WTC11 (cell line): ENCODE measurements at regions not wholly inside any gene's neighbourhood (a gene's known extent, or its start where the extent isn't known, plus 50 kb on each side); places are given as distances from the start of the nearest gene placed in this dataset.

Source experiments
- ATAC-seq: fragments of 200-7000 bp; cut with Tn5 transposase; 2 replicates; pipeline ENCODE4 v1.10.0; 2021; ENCODE audit warnings: mild to moderate bottlenecking, moderate library complexity
- CTCF ChIA-PET: fragments of 300-600 bp; sonication (Branson Sonifier 250); formaldehyde crosslinking; loops from one replicate; lab custom pipeline; 2021; ENCODE audit warnings: antibody characterized with exemption; lab: Charles Lee
- POLR2A ChIA-PET: fragments of 350-600 bp; sonication (Branson Sonifier 250); formaldehyde crosslinking; loops from one replicate; lab custom pipeline; 2021; ENCODE audit warnings: antibody characterized with exemption; lab: Charles Lee
- DNase-seq: peaks from one replicate; pipeline ENCODE4 v3.0.0; 2021; ENCODE audit warnings: low spot score
- H3K27ac Mint-ChIP-seq: 2 replicates; pipeline ENCODE4 v1.8.0; 2021; ENCODE audit warnings: mixed read lengths
- H3K27me3 Mint-ChIP-seq: 2 replicates; pipeline ENCODE4 v1.8.0; 2021; ENCODE audit warnings: low read depth, mild to moderate bottlenecking, moderate library complexity, mixed read lengths
- H3K36me3 Mint-ChIP-seq: 2 replicates; pipeline ENCODE4 v1.8.0; 2021; ENCODE audit warnings: mixed read lengths
- H3K4me1 Mint-ChIP-seq: 2 replicates; pipeline ENCODE4 v1.8.0; 2022; ENCODE audit warnings: mixed read lengths
- H3K4me3 Mint-ChIP-seq: 2 replicates; pipeline ENCODE4 v1.8.0; 2021; ENCODE audit warnings: mild to moderate bottlenecking, moderate library complexity, mixed read lengths
- H3K9me3 Mint-ChIP-seq: 2 replicates; pipeline ENCODE4 v1.8.0; 2021; ENCODE audit warnings: mixed read lengths
- AR ChIP-seq: fragments of 250-450 bp; sonication (Bioruptor Pico); IDR thresholded peaks from 2 replicates; pipeline ENCODE4 v1.9.0; 2021; ENCODE audit warnings: mild to moderate bottlenecking
- ATF2 ChIP-seq: sonication (generic); formaldehyde crosslinking; IDR thresholded peaks from 2 replicates; pipeline ENCODE4 v1.8.1; 2022; ENCODE audit warnings: low read depth, missing genetic modification reagents, borderline replicate concordance
- ATF3 ChIP-seq: sonication (generic); formaldehyde crosslinking; conservative IDR thresholded peaks from 2 replicates; pipeline ENCODE4 v1.8.1; 2022; ENCODE audit warnings: mild to moderate bottlenecking, missing genetic modification reagents
- ATF6 ChIP-seq: sonication (generic); formaldehyde crosslinking; IDR thresholded peaks from 2 replicates; pipeline ENCODE4 v1.8.1; 2023; ENCODE audit warnings: mild to moderate bottlenecking, missing genetic modification reagents
- CBFB ChIP-seq: sonication (generic); formaldehyde crosslinking; IDR thresholded peaks from 2 replicates; pipeline ENCODE4 v1.8.1; 2022; ENCODE audit warnings: mild to moderate bottlenecking, low read depth, missing genetic modification reagents
- CREM ChIP-seq: sonication (generic); formaldehyde crosslinking; IDR thresholded peaks from 2 replicates; pipeline ENCODE4 v1.8.1; 2022; ENCODE audit warnings: mild to moderate bottlenecking, missing genetic modification reagents, moderate library complexity
- EMX1 ChIP-seq: fragments of 250-450 bp; sonication (Bioruptor Pico); IDR thresholded peaks from 2 replicates; pipeline ENCODE4 v1.8.0; 2021; ENCODE audit warnings: mild to moderate bottlenecking
- HMGA2 ChIP-seq: fragments of 250-450 bp; sonication (Bioruptor Pico); IDR thresholded peaks from 2 replicates; pipeline ENCODE4 v1.4.0; 2021; ENCODE audit warnings: mild to moderate bottlenecking, moderate library complexity
- IRF2 ChIP-seq: sonication (generic); formaldehyde crosslinking; IDR thresholded peaks from 2 replicates; pipeline ENCODE4 v1.8.0; 2022; ENCODE audit warnings: low read depth, missing genetic modification reagents, borderline replicate concordance
- MLX ChIP-seq: sonication (generic); formaldehyde crosslinking; IDR thresholded peaks from 2 replicates; pipeline ENCODE4 v1.8.1; 2023; ENCODE audit warnings: mild to moderate bottlenecking, missing genetic modification reagents, moderate library complexity
- MXD4 ChIP-seq: fragments of 250-450 bp; sonication (Bioruptor Pico); IDR thresholded peaks from 2 replicates; pipeline ENCODE4 v1.8.0; 2021; ENCODE audit warnings: mild to moderate bottlenecking, moderate library complexity, borderline replicate concordance
- NFYB ChIP-seq: sonication (generic); formaldehyde crosslinking; conservative IDR thresholded peaks from 2 replicates; pipeline ENCODE4 v1.8.0; 2022; ENCODE audit warnings: low read depth, missing genetic modification reagents
- NR2C2 ChIP-seq: sonication (generic); formaldehyde crosslinking; IDR thresholded peaks from 2 replicates; pipeline ENCODE4 v1.8.0; 2022; ENCODE audit warnings: mild to moderate bottlenecking, missing genetic modification reagents
- OVOL2 ChIP-seq: fragments of 250-450 bp; sonication (Bioruptor Pico); IDR thresholded peaks from 2 replicates; pipeline ENCODE4 v1.9.0; 2021; ENCODE audit warnings: mild to moderate bottlenecking, borderline replicate concordance
- PREB ChIP-seq: sonication (generic); formaldehyde crosslinking; IDR thresholded peaks from 2 replicates; pipeline ENCODE4 v1.8.1; 2022; ENCODE audit warnings: mild to moderate bottlenecking, missing genetic modification reagents, moderate library complexity, borderline replicate concordance
- RELA ChIP-seq: sonication (generic); formaldehyde crosslinking; IDR thresholded peaks from 2 replicates; pipeline ENCODE4 v1.8.1; 2022; ENCODE audit warnings: missing genetic modification reagents, mild to moderate bottlenecking, borderline replicate concordance
- SOX15 ChIP-seq: fragments of 250-450 bp; sonication (Bioruptor Pico); IDR thresholded peaks from 2 replicates; pipeline ENCODE4 v1.9.0; 2021; ENCODE audit warnings: mild to moderate bottlenecking
- STAT6 ChIP-seq: sonication (generic); formaldehyde crosslinking; conservative IDR thresholded peaks from 2 replicates; pipeline ENCODE4 v1.8.1; 2023; ENCODE audit warnings: mild to moderate bottlenecking, low read depth, missing genetic modification reagents, moderate library complexity
- ZMAT4 ChIP-seq: fragments of 250-450 bp; sonication (Bioruptor Pico); IDR thresholded peaks from 2 replicates; pipeline ENCODE4 v1.9.0; 2021; ENCODE audit warnings: mild to moderate bottlenecking
- ZNF219 ChIP-seq: sonication (generic); formaldehyde crosslinking; IDR thresholded peaks from 2 replicates; pipeline ENCODE4 v1.8.0; 2023; ENCODE audit warnings: missing genetic modification reagents, mild to moderate bottlenecking, borderline replicate concordance
- ZNF281 ChIP-seq: sonication (generic); formaldehyde crosslinking; IDR thresholded peaks from 2 replicates; pipeline ENCODE4 v1.8.0; 2023; ENCODE audit warnings: mild to moderate bottlenecking, missing genetic modification reagents
- ZNF416 ChIP-seq: fragments of 250-450 bp; sonication (Bioruptor Pico); IDR thresholded peaks from 2 replicates; pipeline ENCODE4 v1.9.0; 2021; ENCODE audit warnings: mild to moderate bottlenecking, inconsistent platforms
- ZNF423 ChIP-seq: fragments of 250-450 bp; sonication (Bioruptor Pico); IDR thresholded peaks from 2 replicates; pipeline ENCODE4 v2.1.2; 2022; ENCODE audit warnings: mild to moderate bottlenecking, moderate library complexity
- ZNF671 ChIP-seq: fragments of 250-450 bp; sonication (Bioruptor Pico); IDR thresholded peaks from 2 replicates; pipeline ENCODE4 v1.8.0; 2021; ENCODE audit warnings: mild to moderate bottlenecking

GRCh38 chr1:195898924-195899323 is 709.3 kb downstream of the KCNT2 start (continued):
- TF ChIP-seq ATF6 (CRISPR knock-in tag) (no peak), AR (no peak), ZNF281 (no peak), HMGA2 (no peak), ZNF671 (no peak), ATF2 (CRISPR knock-in tag) (no peak), MXD4 (CRISPR knock-in tag) (no peak), ATF3 (CRISPR knock-in tag) (no peak), ZNF219 (no peak)
- TF ChIP-seq, all 79 proteins: peak for 0

GRCh38 chr1:195898373-195898772 is 709.9 kb downstream of the KCNT2 start:
- ChIA-PET POLR2A (no interaction called here), CTCF (interaction anchor here (1.9 kb wide), 1 partner anchor 12 kb away, joined by 9 read pairs; no protein-coding TSS in a partner anchor)
- DNase-seq (no peak), ATAC-seq (no peak)
- Mint-ChIP-seq H3K36me3 (0 out of 2 replicates have a peak, but pooled peaks cover 2% of the 10 kb centered on the region), H3K27ac (no peak overlapping the region), H3K4me3 (no peak overlapping the region), H3K4me1 (peaks cover 14% of the 10 kb centered on the region), H3K9me3 (peaks cover 13% of the 10 kb centered on the region), H3K27me3 (no peaks in the 10 kb centered on the region; the same call in 1 of the 2 replicates)
- TF ChIP-seq STAT6 (no peak), HMGA2 (no peak), ZMAT4 (CRISPR knock-in tag) (no peak), OVOL2 (CRISPR knock-in tag) (no peak), EMX1 (CRISPR knock-in tag) (no peak), ZNF416 (CRISPR knock-in tag) (no peak), IRF2 (CRISPR knock-in tag) (no peak), MLX (CRISPR knock-in tag) (no peak), NFYB (CRISPR knock-in tag) (no peak), PREB (CRISPR knock-in tag) (no peak), NR2C2 (CRISPR knock-in tag) (no peak), RELA (CRISPR knock-in tag) (no peak), ZNF423 (CRISPR knock-in tag) (no peak), CBFB (CRISPR knock-in tag) (no peak), SOX15 (CRISPR knock-in tag) (no peak), CREM (CRISPR knock-in tag) (no peak)
